Breast epithelium (tissue), 4 donors: ENCODE measurements at regions not wholly inside any gene's neighbourhood (a gene's known extent, or its start where the extent isn't known, plus 50 kb on each side); places are given as distances from the start of the nearest gene placed in this dataset.

Experiments
- DNase-seq, 2 donors: peaks; one replicate each; pipeline ENCODE4 v3.0.0-alpha.2; 2019; ENCODE audit warnings: low spot score in 2 of 2
- H3K27ac ChIP-seq, 2 donors: fragments of 200-600 bp; sonication (generic) in 1 of 2; one replicate each; pipeline ENCODE4 v1.5.1; 2016 to 2019; ENCODE audit warnings: mild to moderate bottlenecking in 1 of 2
- H3K27me3 ChIP-seq, 2 donors: fragments of 200-600 bp; sonication (generic) in 1 of 2; one replicate each; pipeline versions ENCODE4 v1.5.1 to v1.6.0; 2017 to 2019; ENCODE audit warnings: control low read depth in 1 of 2, mild to moderate bottlenecking in 1 of 2
- H3K36me3 ChIP-seq: fragments of 200-600 bp; one replicate; pipeline ENCODE4 v1.5.1; 2019
- H3K4me1 ChIP-seq, 2 donors: fragments of 200-600 bp; sonication (generic); one replicate each; pipeline ENCODE4 v1.5.1; 2016 to 2019; ENCODE audit warnings: control low read depth in 1 of 2
- H3K4me3 ChIP-seq, 3 donors: fragments of 200-600 bp; sonication (generic); 1 replicate in 2 of 3; 2 replicates in 1 of 3; pipeline ENCODE4 v1.5.1; 2016 to 2019; ENCODE audit warnings: mild to moderate bottlenecking in 3 of 3, moderate library complexity in 2 of 3
- H3K9me3 ChIP-seq, 2 donors: fragments of 200-600 bp; sonication (generic) in 1 of 2; one replicate each; pipeline ENCODE4 v1.5.1; 2016 to 2019; ENCODE audit warnings: control low read depth in 1 of 2
- CTCF ChIP-seq, 3 donors: fragments of 450-650 bp; IDR thresholded peaks; one replicate each; pipeline ENCODE4 v1.5.1; 2016 to 2017; ENCODE audit warnings: antibody characterized with exemption in 3 of 3, mild to moderate bottlenecking in 3 of 3, moderate library complexity in 3 of 3
- POLR2A ChIP-seq: fragments of 450-650 bp; IDR thresholded peaks from one replicate; pipeline ENCODE4 v1.6.1; 2016; ENCODE audit warnings: antibody characterized with exemption, mild to moderate bottlenecking, moderate library complexity
- POLR2AphosphoS5 ChIP-seq, 3 donors: sonication (generic); formaldehyde crosslinking; IDR thresholded peaks; one replicate each; pipeline ENCODE4 v1.6.1; 2017; ENCODE audit warnings: antibody characterized with exemption in 3 of 3
- intact Hi-C: fragments of 100-400 bp; cut with DNase I; formaldehyde crosslinking; loops from one replicate; pipeline ENCODE4 v1.15.1; 2023; ENCODE audit warnings: low total_unique reads

GRCh38 chr7:70884440-70884764, 247.5 kb upstream of the GALNT17 start:
- peaks cover 6 to 16% of the 10 kb centered on the region in 2 donors for H3K9me3 ChIP-seq
- intact Hi-C loops = no loop called here
- DNase-seq = no peak

GRCh38 chr7:70884809-70885208, 247.1 kb upstream of the GALNT17 start:
- intact Hi-C loops = no loop called here
- no peak for DNase-seq
- Histone ChIP-seq H3K4me3 (no peak overlapping the region), H3K27me3 (no peaks in the 10 kb centered on the region), H3K27ac (no peak overlapping the region), H3K4me1 (no peaks in the 10 kb centered on the region), H3K9me3 (peaks cover 8 to 20% of the 10 kb centered on the region in 2 donors), H3K36me3 (no peaks in the 10 kb centered on the region)
- TF ChIP-seq POLR2A (no peak), CTCF (IDR thresholded peaks at IDR 0.05) (no peak), POLR2AphosphoS5 (IDR thresholded peaks at IDR 0.05) (no peak)

More at GRCh38 chr7:70884440-70884764, 247.5 kb upstream of the GALNT17 start:
- no peak overlapping the region for H3K4me3 ChIP-seq
- H3K27ac ChIP-seq = no peak overlapping the region
- H3K4me1 ChIP-seq = no peaks in the 10 kb centered on the region
- H3K36me3 ChIP-seq = no peaks in the 10 kb centered on the region
- no peaks in the 10 kb centered on the region for H3K27me3 ChIP-seq
- TF ChIP-seq POLR2AphosphoS5 (IDR thresholded peaks at IDR 0.05) (no peak), POLR2A (no peak), CTCF (IDR thresholded peaks at IDR 0.05) (no peak)

- Histone ChIP-seq H3K4me1 (no peaks in the 10 kb centered on the region), H3K4me3 (no peak overlapping the region), H3K27ac (no peak overlapping the region), H3K36me3 (no peaks in the 10 kb centered on the region), H3K27me3 (no peaks in the 10 kb centered on the region), H3K9me3 (peaks cover 18 to 34% of the 10 kb centered on the region in 2 donors)
- TF ChIP-seq POLR2AphosphoS5 (IDR thresholded peaks at IDR 0.05) = no peak
- no peak for TF ChIP-seq CTCF (IDR thresholded peaks at IDR 0.05)
- no peak for TF ChIP-seq POLR2A
- no peak for DNase-seq
- intact Hi-C loops = no loop called here
Measured at GRCh38 chr7:70886547-70886946, 245.4 kb upstream of the GALNT17 start.

GRCh38 chr7:70887186-70887585, 244.8 kb upstream of the GALNT17 start:
- no peaks in the 10 kb centered on the region for H3K27me3 ChIP-seq
- intact Hi-C loops = no loop called here
- TF ChIP-seq POLR2A = no peak
- TF ChIP-seq POLR2AphosphoS5 (IDR thresholded peaks at IDR 0.05) = no peak
- no peak for TF ChIP-seq CTCF (IDR thresholded peaks at IDR 0.05)
- H3K36me3 ChIP-seq = no peaks in the 10 kb centered on the region
- DNase-seq = no peak
- H3K27ac ChIP-seq = no peak overlapping the region
- H3K9me3 ChIP-seq = peaks cover 18 to 34% of the 10 kb centered on the region in 2 donors
- H3K4me3 ChIP-seq = no peak overlapping the region
- no peaks in the 10 kb centered on the region for H3K4me1 ChIP-seq

GRCh38 chr7:70890147-70890969, 241.6 kb upstream of the GALNT17 start:
- no peak overlapping the region for H3K27ac ChIP-seq
- intact Hi-C loops = no loop called here
- H3K4me3 ChIP-seq = no peak overlapping the region
- H3K27me3 ChIP-seq = no peaks in the 10 kb centered on the region
- no peak for TF ChIP-seq CTCF (IDR thresholded peaks at IDR 0.05)
- TF ChIP-seq POLR2AphosphoS5 (IDR thresholded peaks at IDR 0.05) = no peak
- TF ChIP-seq POLR2A = no peak
- DNase-seq = no peak
- H3K36me3 ChIP-seq = no peaks in the 10 kb centered on the region
- H3K9me3 ChIP-seq = peaks cover 18 to 29% of the 10 kb centered on the region in 2 donors
- H3K4me1 ChIP-seq = no peaks in the 10 kb centered on the region
